GM12872 (cell line): ENCODE measurements at regions not wholly inside any gene's neighbourhood (a gene's known extent, or its start where the extent isn't known, plus 50 kb on each side); places are given as distances from the start of the nearest gene placed in this dataset.

Experiments used
- CTCF ChIP-seq: IDR thresholded peaks from 3 replicates; pipeline ENCODE4 v1.5.1; 2011; ENCODE audit warnings: low read depth, mild to moderate bottlenecking, low read length, moderate library complexity; ENCODE audit not compliant: insufficient read depth

- no peak for TF ChIP-seq CTCF
Measured at GRCh38 chr5:9743507-9743906, 113.4 kb upstream of the TAS2R1 start.

GRCh38 chr5:9742848-9743247 lies 112.7 kb upstream of the TAS2R1 start:
- no peak for TF ChIP-seq CTCF

GRCh38 chr5:9739135-9739534 lies 109.0 kb upstream of the TAS2R1 start:
- no peak for TF ChIP-seq CTCF

GRCh38 chr5:9737265-9737664 lies 107.1 kb upstream of the TAS2R1 start:
- TF ChIP-seq CTCF, result no peak

GRCh38 chr5:9733486-9733885 lies 103.3 kb upstream of the TAS2R1 start:
- no peak for TF ChIP-seq CTCF

GRCh38 chr5:9731159-9731558 lies 101.0 kb upstream of the TAS2R1 start:
- no peak for TF ChIP-seq CTCF

GRCh38 chr5:9728261-9728660 lies 98.1 kb upstream of the TAS2R1 start:
- no peak for TF ChIP-seq CTCF

- no peak for TF ChIP-seq CTCF
Measured at GRCh38 chr5:9726931-9727330, 96.8 kb upstream of the TAS2R1 start.
